Transverse colon (tissue), 4 donors: ENCODE measurements at regions not wholly inside any gene's neighbourhood (a gene's known extent, or its start where the extent isn't known, plus 50 kb on each side); places are given as distances from the start of the nearest gene placed in this dataset.

Experiments used
- CTCF ChIP-seq, 5 experiments: fragments of 200-600 bp in 3 of 5; fragments of 450-650 bp in 2 of 5; sonication (generic) in 3 of 5; IDR thresholded peaks; 1 replicate in 2 of 5; 2 replicates in 3 of 5; pipeline ENCODE4 v1.5.1; 2016 to 2017; ENCODE audit warnings: antibody characterized with exemption in 5 of 5, inconsistent platforms in 3 of 5, mild to moderate bottlenecking in 2 of 5, moderate library complexity in 1 of 5
- POLR2A ChIP-seq: fragments of 450-650 bp; IDR thresholded peaks from one replicate; pipeline ENCODE4 v1.6.1; 2016; ENCODE audit warnings: antibody characterized with exemption, mild to moderate bottlenecking, moderate library complexity
- POLR2AphosphoS5 ChIP-seq, 3 donors: sonication (generic); formaldehyde crosslinking; IDR thresholded peaks; one replicate each; pipeline ENCODE4 v1.6.1; 2016; ENCODE audit warnings: antibody characterized with exemption in 3 of 3

GRCh38 chr9:14398473-14398872, 84.5 kb upstream of the NFIB start:
- TF ChIP-seq POLR2AphosphoS5 (IDR thresholded peaks at IDR 0.05) (no peak), CTCF (IDR thresholded peaks at IDR 0.05) (no peak), POLR2A (no peak)
